ENCODE measurements at regions not wholly inside any gene's neighbourhood (a gene's known extent, or its start where the extent isn't known, plus 50 kb on each side); places are given as distances from the start of the nearest gene placed in this dataset.

DNA sequence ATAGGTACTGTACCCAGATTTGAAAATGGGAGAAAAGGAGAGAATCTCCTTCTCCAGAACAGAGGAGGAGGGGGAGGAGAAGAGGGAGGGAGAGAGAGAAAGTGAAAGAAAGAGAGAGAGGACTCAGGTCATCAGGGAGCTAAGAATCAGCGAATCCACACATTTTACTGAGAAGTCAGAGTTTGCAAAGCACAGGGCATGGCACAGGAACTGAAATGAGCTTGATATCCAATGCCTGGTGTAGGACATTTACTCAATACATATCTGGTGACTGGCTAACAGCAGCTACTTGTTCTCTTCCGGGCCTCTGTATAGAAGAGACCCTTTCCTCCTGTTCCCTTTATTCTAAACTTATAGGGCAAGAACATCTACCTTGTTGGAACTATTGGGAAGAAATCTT, 375.1 kb downstream of the KLF5 start:
- no peak for DNase-seq
- Histone ChIP-seq H3K4me3 (no peak overlapping the region), H3K27ac (no peak overlapping the region), H3K27me3 (no peaks in the 10 kb centered on the region), H3K4me1 (ENCODE audit: insufficient read depth) (no peaks in the 10 kb centered on the region), H3K9me3 (no peaks in the 10 kb centered on the region), H3K36me3 (no peaks in the 10 kb centered on the region)
- no peak for TF ChIP-seq POLR2A (IDR thresholded peaks at IDR 0.05)
- TF ChIP-seq, protein P1, sequence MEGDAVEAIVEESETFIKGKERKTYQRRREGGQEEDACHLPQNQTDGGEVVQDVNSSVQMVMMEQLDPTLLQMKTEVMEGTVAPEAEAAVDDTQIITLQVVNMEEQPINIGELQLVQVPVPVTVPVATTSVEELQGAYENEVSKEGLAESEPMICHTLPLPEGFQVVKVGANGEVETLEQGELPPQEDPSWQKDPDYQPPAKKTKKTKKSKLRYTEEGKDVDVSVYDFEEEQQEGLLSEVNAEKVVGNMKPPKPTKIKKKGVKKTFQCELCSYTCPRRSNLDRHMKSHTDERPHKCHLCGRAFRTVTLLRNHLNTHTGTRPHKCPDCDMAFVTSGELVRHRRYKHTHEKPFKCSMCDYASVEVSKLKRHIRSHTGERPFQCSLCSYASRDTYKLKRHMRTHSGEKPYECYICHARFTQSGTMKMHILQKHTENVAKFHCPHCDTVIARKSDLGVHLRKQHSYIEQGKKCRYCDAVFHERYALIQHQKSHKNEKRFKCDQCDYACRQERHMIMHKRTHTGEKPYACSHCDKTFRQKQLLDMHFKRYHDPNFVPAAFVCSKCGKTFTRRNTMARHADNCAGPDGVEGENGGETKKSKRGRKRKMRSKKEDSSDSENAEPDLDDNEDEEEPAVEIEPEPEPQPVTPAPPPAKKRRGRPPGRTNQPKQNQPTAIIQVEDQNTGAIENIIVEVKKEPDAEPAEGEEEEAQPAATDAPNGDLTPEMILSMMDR (IDR thresholded peaks at IDR 0.05), result no peak
- no peak for TF ChIP-seq EP300 (IDR thresholded peaks at IDR 0.05)
- intact Hi-C loops (cut with DNase I), result no loop called here
- 57 to 81% (median 59%) methylated on average over 2 of the region's 2 CpGs for WGBS, 3 donors

DNA sequence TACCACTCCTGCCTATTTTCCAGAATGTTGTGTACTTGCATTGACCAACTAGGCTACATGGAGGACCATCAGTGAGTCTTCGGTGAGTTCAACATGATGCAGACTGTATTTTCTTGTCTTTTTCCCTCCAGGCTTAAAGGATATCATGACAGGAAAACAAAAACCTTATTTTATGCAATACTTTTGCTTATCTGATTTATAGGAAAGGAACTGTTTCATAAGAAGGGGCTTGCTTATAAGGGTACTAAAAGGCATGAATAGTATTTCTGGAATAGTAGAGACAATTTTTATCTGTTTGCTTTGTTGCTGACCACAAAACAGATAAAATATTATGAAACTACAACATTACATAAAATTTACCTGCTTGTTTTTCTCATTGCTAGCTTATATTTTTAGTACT, 374.7 kb downstream of the KLF5 start:
- Histone ChIP-seq H3K4me1 (ENCODE audit: insufficient read depth) (no peaks in the 10 kb centered on the region), H3K36me3 (no peaks in the 10 kb centered on the region), H3K4me3 (no peak overlapping the region), H3K27ac (no peak overlapping the region), H3K9me3 (no peaks in the 10 kb centered on the region), H3K27me3 (no peaks in the 10 kb centered on the region)
- TF ChIP-seq POLR2A (IDR thresholded peaks at IDR 0.05) (no peak), EP300 (IDR thresholded peaks at IDR 0.05) (no peak)
- TF ChIP-seq, protein P1 (IDR thresholded peaks at IDR 0.05), result no peak
- 78 to 83% (median 83%) methylated on average over 1 of the region's 1 CpG for WGBS, 3 donors
- intact Hi-C loops (cut with DNase I), result no loop called here
- DNase-seq, result no peak

DNA sequence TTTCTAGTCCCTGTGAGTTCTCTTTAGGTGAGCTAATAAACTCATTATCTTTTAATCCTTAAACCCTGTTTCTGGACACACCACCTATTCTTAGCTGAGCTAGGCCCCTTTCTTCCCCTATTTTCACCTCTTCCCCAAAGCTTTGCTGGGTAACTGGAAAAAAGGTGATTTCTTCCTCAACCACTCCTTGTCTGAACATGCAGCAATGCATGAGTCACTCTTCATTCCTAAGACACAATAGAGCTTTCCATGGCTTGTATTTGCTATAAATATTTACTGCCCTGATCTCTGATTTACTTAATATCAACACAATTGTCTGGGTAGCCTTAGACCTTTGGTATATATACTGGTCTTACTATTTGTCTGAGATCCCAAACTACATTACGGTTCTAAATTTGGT, 370.9 kb downstream of the KLF5 start:
- intact Hi-C loops (cut with DNase I), result no loop called here
- Histone ChIP-seq H3K9me3 (no peaks in the 10 kb centered on the region), H3K27me3 (no peaks in the 10 kb centered on the region), H3K4me1 (ENCODE audit: insufficient read depth) (no peaks in the 10 kb centered on the region), H3K27ac (no peak overlapping the region), H3K36me3 (no peaks in the 10 kb centered on the region), H3K4me3 (no peak overlapping the region)
- 67 to 94% (median 87%) methylated on average over 1 of the region's 1 CpG for WGBS, 3 donors
- no peak for DNase-seq
- TF ChIP-seq EP300 (IDR thresholded peaks at IDR 0.05) (no peak), POLR2A (IDR thresholded peaks at IDR 0.05) (no peak)
- TF ChIP-seq, protein P1 (IDR thresholded peaks at IDR 0.05), result no peak

DNA sequence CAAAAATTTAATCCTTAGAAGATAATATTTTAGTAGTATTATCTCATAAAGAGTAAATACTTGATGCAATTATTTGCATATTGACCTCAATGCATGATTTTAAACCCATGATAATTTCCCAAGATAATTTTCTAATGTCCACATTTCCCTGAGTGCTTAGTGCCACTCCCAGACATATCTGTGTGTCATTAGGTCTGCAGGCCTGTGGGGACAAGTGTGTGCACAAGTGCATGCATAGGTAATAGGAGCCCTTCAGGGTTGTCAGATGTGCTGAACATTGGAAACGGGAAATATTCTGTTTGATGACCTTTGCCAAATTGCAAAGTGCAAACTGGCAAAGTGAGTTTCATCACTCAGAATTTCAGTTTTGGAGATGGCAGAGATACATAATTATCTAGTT, 369.9 kb downstream of the KLF5 start:
- intact Hi-C loops (cut with DNase I), result no loop called here
- TF ChIP-seq POLR2A (IDR thresholded peaks at IDR 0.05) (no peak), EP300 (IDR thresholded peaks at IDR 0.05) (no peak)
- TF ChIP-seq, protein P1 (IDR thresholded peaks at IDR 0.05), result no peak
- Histone ChIP-seq H3K27ac (no peak overlapping the region), H3K4me3 (no peak overlapping the region), H3K4me1 (ENCODE audit: insufficient read depth) (no peaks in the 10 kb centered on the region), H3K9me3 (no peaks in the 10 kb centered on the region), H3K36me3 (no peaks in the 10 kb centered on the region), H3K27me3 (no peaks in the 10 kb centered on the region)
- 63 to 73% (median 69%) methylated on average over 1 of the region's 1 CpG for WGBS, 3 donors
- DNase-seq, result no peak

DNA sequence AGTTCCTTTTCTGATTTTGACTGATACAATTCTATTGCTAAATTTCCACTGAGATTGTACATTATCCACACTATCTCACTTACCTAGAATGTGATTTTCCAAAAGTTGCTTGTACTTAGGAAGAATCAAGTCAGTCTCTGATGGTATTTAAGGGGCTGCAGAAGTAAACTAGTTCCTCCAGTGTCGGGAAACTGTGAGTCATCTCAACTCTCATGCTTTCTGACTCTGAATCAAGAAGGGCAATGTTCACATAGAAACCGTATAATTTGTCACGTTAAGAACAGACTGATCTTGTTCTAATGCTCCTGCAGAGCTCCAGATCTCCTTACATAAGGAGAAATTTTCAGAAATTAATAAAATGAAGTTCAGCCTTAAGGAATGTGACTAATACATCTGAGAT, 369.3 kb downstream of the KLF5 start:
- WGBS, 3 donors, result 3 to 15% (median 6%) methylated on average over 3 of the region's 3 CpGs

More for the DNA sequence above, 369.3 kb downstream of the KLF5 start:
- Histone ChIP-seq H3K27me3 (no peaks in the 10 kb centered on the region), H3K9me3 (no peaks in the 10 kb centered on the region), H3K36me3 (no peaks in the 10 kb centered on the region), H3K27ac (no peak overlapping the region), H3K4me3 (no peak overlapping the region), H3K4me1 (ENCODE audit: insufficient read depth) (no peaks in the 10 kb centered on the region)
- DNase-seq, result no peak
- TF ChIP-seq POLR2A (IDR thresholded peaks at IDR 0.05) (no peak), EP300 (IDR thresholded peaks at IDR 0.05) (no peak)
- TF ChIP-seq, protein P1 (IDR thresholded peaks at IDR 0.05), result no peak
- intact Hi-C loops (cut with DNase I), result no loop called here

All from ovary (tissue), 7 donors.